ENCODE measurements at regions not wholly inside any gene's neighbourhood (a gene's known extent, or its start where the extent isn't known, plus 50 kb on each side); places are given as distances from the start of the nearest gene placed in this dataset.

- TF ChIP-seq ID3 (CRISPR knock-in tag; IDR thresholded peaks at IDR 0.05) (no peak), ID3 (tag; IDR thresholded peaks at IDR 0.05) (no peak), ZNF707 (CRISPR knock-in tag; conservative IDR thresholded peaks at IDR 0.05) (no peak), ZNF212 (CRISPR knock-in tag; IDR thresholded peaks at IDR 0.05) (peak; percentile 81; the same call in 1 of the 2 replicates), JUNB (CRISPR knock-in tag; conservative IDR thresholded peaks at IDR 0.05) (no peak), ZNF407 (IDR thresholded peaks at IDR 0.05; ENCODE audit: low read depth) (no peak), DEAF1 (CRISPR knock-in tag; IDR thresholded peaks at IDR 0.05) (0 out of 2 replicates have a peak, but pooled peaks have one; percentile 13), RB1 (IDR thresholded peaks at IDR 0.05; ENCODE audit: low read depth) (no peak), NR2C1 (IDR thresholded peaks at IDR 0.05) (no peak), NR2C1 (tag; IDR thresholded peaks at IDR 0.05) (peak; percentile 38; the same call in 1 of the 2 replicates), ZNF449 (CRISPR knock-in tag; IDR thresholded peaks at IDR 0.05) (peak; percentile 86), CAMTA2 (CRISPR knock-in tag; conservative IDR thresholded peaks at IDR 0.05) (no peak), SMARCA5 (IDR thresholded peaks at IDR 0.05) (no peak), EP400 (IDR thresholded peaks at IDR 0.05) (no peak), RAD21 (CRISPR knock-in tag; conservative IDR thresholded peaks at IDR 0.05 in 1 of 2, IDR thresholded peaks at IDR 0.05 in 1 of 2) (0 out of 4 replicates have a peak, but pooled peaks of 1 of the 2 experiments have one; percentile 6), ZNF165 (CRISPR knock-in tag; IDR thresholded peaks at IDR 0.05; ENCODE audit: borderline replicate concordance) (0 out of 2 replicates have a peak, but pooled peaks have one; percentile 75)
Measured at GRCh38 chr12:115204957-115205754, 521.2 kb upstream of the TBX3 start (continued).

All from K562 (cell line).